NB4 (cell line): ENCODE measurements at regions not wholly inside any gene's neighbourhood (a gene's known extent, or its start where the extent isn't known, plus 50 kb on each side); places are given as distances from the start of the nearest gene placed in this dataset.

Experiments
- DNase-seq: peaks from one replicate; pipeline ENCODE4 v3.0.0; 2010; ENCODE audit warnings: low read depth
- H3K4me3 ChIP-seq: one replicate; pipeline ENCODE4 v1.5.1; 2011; ENCODE audit warnings: mild to moderate bottlenecking, low read depth, low read length, moderate library complexity
- MYC ChIP-seq: IDR thresholded peaks from 2 replicates; pipeline ENCODE4 v1.6.1; 2011; ENCODE audit warnings: low read depth, low read length
- POLR2A ChIP-seq: IDR thresholded peaks from 2 replicates; pipeline ENCODE4 v1.6.1; 2011; ENCODE audit warnings: mild to moderate bottlenecking; ENCODE audit not compliant: insufficient read length; ENCODE audit errors: extremely low read depth
- TF ChIP-seq, protein P1 (sequence below): IDR thresholded peaks from 2 replicates; pipeline ENCODE4 v1.6.1; 2011; ENCODE audit warnings: low read depth, low read length
- TF ChIP-seq, protein P2 (sequence below): IDR thresholded peaks from one replicate; pipeline ENCODE4 v1.5.1; 2012; ENCODE audit warnings: low read depth, low read length

DNA sequence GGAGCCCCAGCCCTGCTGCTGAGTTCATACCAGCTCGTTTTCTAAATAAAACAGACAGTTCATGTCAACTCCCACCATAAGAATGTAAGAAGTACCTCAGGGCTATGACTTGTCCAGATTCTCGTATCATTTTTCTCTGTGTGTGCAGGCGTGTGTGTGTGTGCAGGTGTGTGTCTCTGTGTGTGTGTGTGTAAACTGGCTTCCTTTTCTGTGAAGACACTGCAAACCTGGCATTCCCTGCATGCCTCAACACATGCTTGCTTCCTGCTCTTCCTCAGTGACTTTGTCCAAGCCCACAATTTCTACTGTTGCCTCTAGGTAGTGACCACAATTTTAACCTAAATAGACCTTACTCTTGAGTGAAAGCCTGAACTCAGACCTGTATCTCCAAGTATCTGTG is 879.0 kb downstream of the SLC4A3 start:
- TF ChIP-seq, protein P1, sequence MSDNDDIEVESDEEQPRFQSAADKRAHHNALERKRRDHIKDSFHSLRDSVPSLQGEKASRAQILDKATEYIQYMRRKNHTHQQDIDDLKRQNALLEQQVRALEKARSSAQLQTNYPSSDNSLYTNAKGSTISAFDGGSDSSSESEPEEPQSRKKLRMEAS, result no peak
- TF ChIP-seq, protein P2, sequence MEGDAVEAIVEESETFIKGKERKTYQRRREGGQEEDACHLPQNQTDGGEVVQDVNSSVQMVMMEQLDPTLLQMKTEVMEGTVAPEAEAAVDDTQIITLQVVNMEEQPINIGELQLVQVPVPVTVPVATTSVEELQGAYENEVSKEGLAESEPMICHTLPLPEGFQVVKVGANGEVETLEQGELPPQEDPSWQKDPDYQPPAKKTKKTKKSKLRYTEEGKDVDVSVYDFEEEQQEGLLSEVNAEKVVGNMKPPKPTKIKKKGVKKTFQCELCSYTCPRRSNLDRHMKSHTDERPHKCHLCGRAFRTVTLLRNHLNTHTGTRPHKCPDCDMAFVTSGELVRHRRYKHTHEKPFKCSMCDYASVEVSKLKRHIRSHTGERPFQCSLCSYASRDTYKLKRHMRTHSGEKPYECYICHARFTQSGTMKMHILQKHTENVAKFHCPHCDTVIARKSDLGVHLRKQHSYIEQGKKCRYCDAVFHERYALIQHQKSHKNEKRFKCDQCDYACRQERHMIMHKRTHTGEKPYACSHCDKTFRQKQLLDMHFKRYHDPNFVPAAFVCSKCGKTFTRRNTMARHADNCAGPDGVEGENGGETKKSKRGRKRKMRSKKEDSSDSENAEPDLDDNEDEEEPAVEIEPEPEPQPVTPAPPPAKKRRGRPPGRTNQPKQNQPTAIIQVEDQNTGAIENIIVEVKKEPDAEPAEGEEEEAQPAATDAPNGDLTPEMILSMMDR, result no peak
- TF ChIP-seq POLR2A, result no peak
- no peak for TF ChIP-seq MYC
- DNase-seq, result no peak
- no peak overlapping the region for H3K4me3 ChIP-seq

- no peak for DNase-seq
- H3K4me3 ChIP-seq, result no peak overlapping the region
Observed at GRCh38 chr2:220509096-220509757, 881.8 kb downstream of the SLC4A3 start.

DNA sequence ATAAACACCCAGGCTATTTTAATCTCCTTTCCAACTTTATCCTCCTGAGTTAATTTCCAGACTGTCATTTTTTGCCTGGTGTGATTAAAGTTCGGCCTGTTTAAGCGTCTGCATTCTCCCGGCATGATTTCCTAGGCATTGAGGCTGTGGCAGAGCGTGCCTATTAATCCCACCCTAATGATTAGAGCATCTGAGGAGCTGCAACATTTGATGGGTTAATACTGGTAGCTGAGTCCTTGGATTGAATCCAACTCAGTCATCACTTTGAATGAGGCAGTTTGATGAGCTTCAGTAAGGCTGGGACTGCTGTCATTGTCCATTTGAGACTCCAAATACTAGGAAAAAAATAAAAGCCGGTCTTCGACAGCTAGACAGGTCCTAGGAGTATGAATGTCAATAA is 882.5 kb downstream of the SLC4A3 start:
- no peak overlapping the region for H3K4me3 ChIP-seq
- DNase-seq, result no peak

More at GRCh38 chr2:220509096-220509757, 881.8 kb downstream of the SLC4A3 start:
- TF ChIP-seq MYC, result no peak

DNA sequence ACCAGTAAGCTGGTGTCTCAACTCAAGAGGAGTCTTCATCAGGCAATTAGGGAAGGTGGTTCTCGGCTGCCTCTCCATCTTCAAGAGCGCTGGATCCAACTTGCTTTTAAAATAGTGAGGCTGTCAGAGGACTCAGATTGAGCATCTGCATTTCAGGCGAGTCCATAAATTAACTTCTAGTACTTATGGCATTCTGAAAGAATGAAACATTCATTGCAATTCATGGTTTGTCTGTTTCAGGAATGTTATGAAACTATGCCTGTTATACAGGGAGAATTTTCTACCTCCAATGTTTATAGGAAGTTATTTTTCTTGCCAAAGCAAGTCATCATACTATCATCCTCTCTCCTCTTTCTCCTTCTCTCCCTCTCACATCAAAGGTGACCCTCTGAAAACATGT is 883.2 kb downstream of the SLC4A3 start:
- TF ChIP-seq, protein P1, result no peak
- no peak for TF ChIP-seq MYC
- no peak for TF ChIP-seq POLR2A
- TF ChIP-seq, protein P2, result no peak
- H3K4me3 ChIP-seq, result no peak overlapping the region
- no peak for DNase-seq

More for the DNA sequence above, 882.5 kb downstream of the SLC4A3 start:
- TF ChIP-seq, protein P1, result no peak
- TF ChIP-seq POLR2A, result no peak
- no peak for TF ChIP-seq MYC
- TF ChIP-seq, protein P2, result no peak

DNA sequence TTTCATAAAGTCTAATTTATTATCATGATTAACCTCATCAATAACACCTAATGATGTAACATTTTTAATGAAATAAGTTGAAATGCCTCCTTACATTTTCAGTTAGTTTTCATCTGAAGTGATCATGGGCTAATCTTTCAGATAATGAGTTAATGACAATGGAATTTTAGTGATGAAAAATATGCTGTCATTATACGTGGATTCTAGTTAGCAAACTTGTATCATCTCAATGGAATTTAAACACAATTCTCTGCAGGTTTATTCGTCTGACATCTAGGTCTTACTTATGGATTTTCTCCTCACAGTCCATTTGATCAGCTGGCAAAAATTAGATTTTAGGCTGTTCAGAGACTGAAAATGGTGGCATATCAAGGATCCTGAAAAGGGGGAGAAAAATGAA is 885.0 kb downstream of the SLC4A3 start:
- no peak for TF ChIP-seq MYC
- TF ChIP-seq POLR2A, result no peak
- TF ChIP-seq, protein P1, result no peak
- TF ChIP-seq, protein P2, result no peak
- no peak for DNase-seq
- no peak overlapping the region for H3K4me3 ChIP-seq

GRCh38 chr2:220513573-220514288 is 886.3 kb downstream of the SLC4A3 start:
- no peak for DNase-seq
- no peak for TF ChIP-seq MYC
- TF ChIP-seq, protein P1, result no peak
- TF ChIP-seq, protein P2, result no peak
- TF ChIP-seq POLR2A, result no peak

More at GRCh38 chr2:220513573-220514288, 886.3 kb downstream of the SLC4A3 start:
- H3K4me3 ChIP-seq, result no peak overlapping the region
